K562 (cell line): ENCODE measurements at regions not wholly inside any gene's neighbourhood (a gene's known extent, or its start where the extent isn't known, plus 50 kb on each side); places are given as distances from the start of the nearest gene placed in this dataset.

Experiments used
- ATAC-seq: fragments of 200-7000 bp; cut with Tn5 transposase; 3 replicates; pipeline ENCODE4 v1.9.1; 2020; ENCODE audit warnings: moderate library complexity
- BruUV-seq: library from RNA; stranded (reverse); fragments of 400-500 nt; replicated peaks from 2 replicates; lab custom pipeline; 2021; lab: Mats Ljungman, UMichigan
- CTCF ChIA-PET: fragments of 300-600 bp; formaldehyde crosslinking; extraction: SDS; loops from one replicate; lab custom pipeline; 2021; ENCODE audit warnings: low intra/inter-chr PET ratio; lab: Yijun Ruan, JAX
- POLR2A ChIA-PET: fragments of 300-600, 350-650 bp; sonication (Branson Sonifier 250); formaldehyde crosslinking; extraction: SDS; loops from one replicate; lab custom pipeline; 2021; ENCODE audit warnings: antibody characterized with exemption, inconsistent platforms; lab: Yijun Ruan, JAX
- DNase-seq, 4 experiments: peaks; one replicate each; pipeline versions ENCODE4 v3.0.0 to v3.0.0-alpha.2; 2011 to 2018; ENCODE audit warnings: low spot score in 3 of 4, mixed read lengths in 3 of 4; ENCODE audit errors: extremely low read depth in 1 of 4
- FAIRE-seq: peaks from 2 replicates; lab custom pipeline; 2011; peaks lifted over from hg19 to GRCh38; lab: Jason Lieb, UNC
- H2AFZ ChIP-seq: 2 replicates; pipeline ENCODE4 v1.6.0; 2011; ENCODE audit warnings: low read depth, low read length, control low read depth, inconsistent platforms
- H3K27ac ChIP-seq: fragments of 200-600 bp; 3 replicates; pipeline ENCODE4 v1.8.0; 2011; ENCODE audit warnings: low read depth, mild to moderate bottlenecking, control low read depth, inconsistent platforms, low read length, moderate library complexity, mixed read lengths; ENCODE audit errors: extremely low read depth
- H3K27me3 ChIP-seq, 2 experiments: fragments of 300-600 bp in 1 of 2; 2 replicates in 1 of 2; 3 replicates in 1 of 2; pipeline versions ENCODE4 v1.6.0 to v1.8.0; 2011; ENCODE audit warnings: inconsistent platforms in 2 of 2, low read length in 2 of 2, mild to moderate bottlenecking in 1 of 2, mixed read lengths in 1 of 2, moderate library complexity in 1 of 2; ENCODE audit not compliant: control insufficient read depth in 2 of 2, insufficient read depth in 2 of 2
- H3K36me3 ChIP-seq: fragments of 300-600 bp; 3 replicates; pipeline ENCODE4 v1.8.0; 2011; ENCODE audit warnings: mild to moderate bottlenecking, low read length, inconsistent platforms; ENCODE audit not compliant: control insufficient read depth, insufficient read depth
- H3K4me1 ChIP-seq, 2 experiments: fragments of 200-600 bp in 1 of 2; replicated peaks in 1 of 2; 2 replicates in 1 of 2; 3 replicates in 1 of 2; pipeline versions ENCODE4 v1.5.1 to v1.8.0; 2011; ENCODE audit warnings: inconsistent platforms in 2 of 2, low read length in 2 of 2, mild to moderate bottlenecking in 1 of 2, mixed read lengths in 1 of 2, moderate library complexity in 1 of 2; ENCODE audit not compliant: control insufficient read depth in 2 of 2, insufficient read depth in 2 of 2
- H3K4me2 ChIP-seq: 2 replicates; pipeline ENCODE4 v1.6.1; 2011; ENCODE audit warnings: low read length, control low read depth, inconsistent platforms, mixed read lengths; ENCODE audit not compliant: insufficient read depth
- H3K4me3 ChIP-seq: fragments of 200-600 bp; sonication (generic), shearing (Covaris generic); 2 replicates; pipeline ENCODE4 v1.5.1; 2016; ENCODE audit warnings: control low read depth, inconsistent platforms
- H3K79me2 ChIP-seq: fragments of 200-600 bp; 3 replicates; pipeline ENCODE4 v1.8.0; 2011; ENCODE audit warnings: low read length, inconsistent platforms; ENCODE audit not compliant: control insufficient read depth, insufficient read depth
- H3K9ac ChIP-seq, 2 experiments: 2 replicates each; pipeline versions ENCODE4 v1.6.0 to v1.6.1; 2011; ENCODE audit warnings: low read depth in 2 of 2, low read length in 2 of 2, control low read depth in 1 of 2, inconsistent platforms in 1 of 2, mild to moderate bottlenecking in 1 of 2, mixed read lengths in 1 of 2; ENCODE audit not compliant: insufficient read depth in 1 of 2
- H3K9me1 ChIP-seq: one replicate; pipeline ENCODE4 v1.6.0; 2011; ENCODE audit warnings: inconsistent platforms, mild to moderate bottlenecking, low read length, moderate library complexity; ENCODE audit not compliant: control insufficient read depth, insufficient read depth
- H3K9me3 ChIP-seq: replicated peaks from 2 replicates; pipeline ENCODE4 v1.5.1; 2011; ENCODE audit warnings: low read depth, low read length, inconsistent platforms; ENCODE audit not compliant: control insufficient read depth, insufficient read depth
- H4K20me1 ChIP-seq: replicated peaks from 2 replicates; pipeline ENCODE4 v1.6.1; 2011; ENCODE audit warnings: low read length, inconsistent platforms, mixed read lengths; ENCODE audit not compliant: control insufficient read depth, insufficient read depth
- GTF2A2 ChIP-seq: IDR thresholded peaks from 2 replicates; pipeline ENCODE4 v1.6.1; 2016; ENCODE audit warnings: mild to moderate bottlenecking, missing genetic modification characterization, missing compliant biosample characterization
- RAD51 ChIP-seq: fragments of 450-650 bp; IDR thresholded peaks from 2 replicates; pipeline ENCODE4 v1.7.1; 2016; ENCODE audit warnings: low read depth, mild to moderate bottlenecking, borderline replicate concordance
- WGBS: fragments of 100-300 bp; shearing (Covaris generic); methylation state at CpG from one replicate; pipeline ENCODE4 v1.1.6; 2016; ENCODE audit warnings: low coverage, mixed read lengths; ENCODE audit not compliant: insufficient coverage; ENCODE audit errors: missing lambda C conversion rate; 5-methylcytosine and 5-hydroxymethylcytosine counted together
- in situ Hi-C: fragments of 300-500 bp; cut with MboI; formaldehyde crosslinking; loops from 4 replicates; pipeline ENCODE4 v1.15.0; 2018; ENCODE audit warnings: inconsistent platforms, mixed read lengths
- intact Hi-C: fragments of 100-400 bp; cut with micrococcal nuclease; formaldehyde crosslinking; loops from 2 replicates; pipeline ENCODE4 v1.14.2; 2022
- TF ChIP-seq, protein P1 (sequence below): sonication (generic); formaldehyde crosslinking; IDR thresholded peaks from 2 replicates; pipeline ENCODE4 v1.5.0; 2020; ENCODE audit warnings: missing genetic modification reagents
- TF ChIP-seq, protein P2 (sequence below): fragments of 450-650 bp; formaldehyde crosslinking; IDR thresholded peaks from 2 replicates; pipeline ENCODE4 v1.4.0; 2020; ENCODE audit warnings: mild to moderate bottlenecking, mixed read lengths

DNA sequence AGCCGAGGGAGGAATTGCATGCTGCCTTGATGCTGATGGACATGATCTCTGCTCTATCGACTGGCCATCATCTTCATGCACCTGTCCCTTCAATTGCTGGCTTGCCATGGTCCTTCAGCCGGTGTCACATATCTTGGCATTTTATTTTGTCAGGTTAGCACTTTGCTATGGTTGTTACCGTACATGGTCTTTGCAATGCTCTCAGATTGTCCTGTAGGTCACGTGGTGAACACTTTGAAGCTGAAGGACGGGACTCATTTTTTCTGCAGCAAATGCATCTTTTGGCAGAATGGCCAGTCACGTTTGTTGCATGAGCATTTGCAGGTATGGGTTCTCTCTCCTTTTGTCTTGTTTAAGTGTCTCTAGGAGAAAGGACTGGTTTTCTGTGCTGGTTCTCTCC is 326.8 kb upstream of the SHH start:
- in situ Hi-C loops, result no loop called here
- CTCF ChIA-PET, result no interaction called here
- no peak overlapping the region for H3K4me2 ChIP-seq
- no peaks in the 10 kb centered on the region for H3K9me1 ChIP-seq
- no peak for FAIRE-seq
- TF ChIP-seq, protein P1, sequence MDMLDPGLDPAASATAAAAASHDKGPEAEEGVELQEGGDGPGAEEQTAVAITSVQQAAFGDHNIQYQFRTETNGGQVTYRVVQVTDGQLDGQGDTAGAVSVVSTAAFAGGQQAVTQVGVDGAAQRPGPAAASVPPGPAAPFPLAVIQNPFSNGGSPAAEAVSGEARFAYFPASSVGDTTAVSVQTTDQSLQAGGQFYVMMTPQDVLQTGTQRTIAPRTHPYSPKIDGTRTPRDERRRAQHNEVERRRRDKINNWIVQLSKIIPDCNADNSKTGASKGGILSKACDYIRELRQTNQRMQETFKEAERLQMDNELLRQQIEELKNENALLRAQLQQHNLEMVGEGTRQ (CRISPR knock-in tag), result peak; percentile 25; the same call in 1 of the 2 replicates
- peak; percentile 13; the same call in 1 of the 2 replicates for TF ChIP-seq RAD51
- no peak for TF ChIP-seq GTF2A2 (tag)
- TF ChIP-seq, protein P2, sequence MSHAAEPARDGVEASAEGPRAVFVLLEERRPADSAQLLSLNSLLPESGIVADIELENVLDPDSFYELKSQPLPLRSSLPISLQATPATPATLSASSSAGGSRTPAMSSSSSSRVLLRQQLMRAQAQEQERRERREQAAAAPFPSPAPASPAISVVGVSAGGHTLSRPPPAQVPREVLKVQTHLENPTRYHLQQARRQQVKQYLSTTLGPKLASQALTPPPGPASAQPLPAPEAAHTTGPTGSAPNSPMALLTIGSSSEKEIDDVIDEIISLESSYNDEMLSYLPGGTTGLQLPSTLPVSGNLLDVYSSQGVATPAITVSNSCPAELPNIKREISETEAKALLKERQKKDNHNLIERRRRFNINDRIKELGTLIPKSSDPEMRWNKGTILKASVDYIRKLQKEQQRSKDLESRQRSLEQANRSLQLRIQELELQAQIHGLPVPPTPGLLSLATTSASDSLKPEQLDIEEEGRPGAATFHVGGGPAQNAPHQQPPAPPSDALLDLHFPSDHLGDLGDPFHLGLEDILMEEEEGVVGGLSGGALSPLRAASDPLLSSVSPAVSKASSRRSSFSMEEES (CRISPR knock-in tag), result peak; percentile 61
- TF ChIP-seq, all 486 proteins: peak for 3
- H3K27ac ChIP-seq, result no peak overlapping the region
- no peaks in the 10 kb centered on the region for H3K36me3 ChIP-seq
- H3K4me3 ChIP-seq, result no peak overlapping the region
- no peaks in the 10 kb centered on the region for H4K20me1 ChIP-seq
- ATAC-seq, result no peak
- H3K9me3 ChIP-seq, result no peaks in the 10 kb centered on the region
- POLR2A ChIA-PET, result interaction anchor here (0.6 kb wide), 1 partner anchor 29 kb away, joined by 3 read pairs; no protein-coding TSS in a partner anchor
- H3K79me2 ChIP-seq, result no peaks in the 10 kb centered on the region
- no peaks in the 10 kb centered on the region for H3K4me1 ChIP-seq
- intact Hi-C loops, result no loop called here
- H2AFZ ChIP-seq, result no peak overlapping the region
- WGBS, result under 1% methylated on average over 7 of the region's 7 CpGs
- no peak overlapping the region for H3K9ac ChIP-seq
- peaks cover 17 to 43% of the 10 kb centered on the region in 2 experiments; a peak in 4 of 5 replicates for H3K27me3 ChIP-seq
- no TSS peak for BruUV-seq
- no peak for DNase-seq
